Activated naive CD8-positive, alpha-beta T cell treated with anti-CD3 and anti-CD28 coated beads, Interleukin-2, amount 50 U/mL, for 24 hours (primary cell): ENCODE measurements at regions not wholly inside any gene's neighbourhood (a gene's known extent, or its start where the extent isn't known, plus 50 kb on each side); places are given as distances from the start of the nearest gene placed in this dataset.
A peak's percentile ranks its signal among the peaks of the same experiment; 100 is the strongest.

Experiments
- ATAC-seq: fragments of 150-1000 bp; cut with Tn5 transposase; one replicate; pipeline ENCODE4 v1.10.0; 2021
- DNase-seq: peaks from one replicate; pipeline ENCODE4 v3.0.0; 2021
- H3K27ac Mint-ChIP-seq: one replicate; pipeline ENCODE4 v1.8.0; 2021; ENCODE audit warnings: mild to moderate bottlenecking, mixed read lengths
- H3K27me3 Mint-ChIP-seq: one replicate; pipeline ENCODE4 v1.8.0; 2021; ENCODE audit warnings: mixed read lengths
- H3K36me3 Mint-ChIP-seq: one replicate; pipeline ENCODE4 v1.8.0; 2021; ENCODE audit warnings: low read depth, mixed read lengths
- H3K4me1 Mint-ChIP-seq: one replicate; pipeline ENCODE4 v1.8.0; 2021; ENCODE audit warnings: mixed read lengths
- H3K4me3 Mint-ChIP-seq: one replicate; pipeline ENCODE4 v1.8.0; 2021; ENCODE audit warnings: mild to moderate bottlenecking, moderate library complexity, mixed read lengths
- H3K9me3 Mint-ChIP-seq: one replicate; pipeline ENCODE4 v1.8.0; 2021; ENCODE audit warnings: mixed read lengths

GRCh38 chr4:121477480-121477879, 96.7 kb upstream of the QRFPR start:
- Mint-ChIP-seq H3K4me1 (peaks cover 2% of the 10 kb centered on the region), H3K9me3 (no peaks in the 10 kb centered on the region), H3K36me3 (no peaks in the 10 kb centered on the region), H3K27ac (no peak overlapping the region), H3K27me3 (peaks cover 6% of the 10 kb centered on the region), H3K4me3 (no peak overlapping the region)
- DNase-seq (no peak), ATAC-seq (no peak)

- Mint-ChIP-seq H3K4me3 (no peak overlapping the region), H3K4me1 (peaks cover 2% of the 10 kb centered on the region), H3K36me3 (no peaks in the 10 kb centered on the region), H3K27ac (no peak overlapping the region), H3K27me3 (peaks cover 6% of the 10 kb centered on the region), H3K9me3 (no peaks in the 10 kb centered on the region)
- DNase-seq, result no peak
- ATAC-seq, result no peak
Observed at GRCh38 chr4:121477079-121477478, 96.3 kb upstream of the QRFPR start.

GRCh38 chr4:121472937-121473721, 92.3 kb upstream of the QRFPR start:
- no peak for DNase-seq
- peaks cover 2% of the 10 kb centered on the region for H3K4me1 Mint-ChIP-seq
- peaks cover 11% of the 10 kb centered on the region for H3K27me3 Mint-ChIP-seq
- H3K36me3 Mint-ChIP-seq, result no peaks in the 10 kb centered on the region
- H3K9me3 Mint-ChIP-seq, result peaks cover 7% of the 10 kb centered on the region
- H3K4me3 Mint-ChIP-seq, result no peak overlapping the region
- H3K27ac Mint-ChIP-seq, result no peak overlapping the region
- no peak for ATAC-seq

- DNase-seq (no peak), ATAC-seq (no peak)
- Mint-ChIP-seq H3K9me3 (peaks cover 17% of the 10 kb centered on the region), H3K27me3 (peaks cover 24% of the 10 kb centered on the region), H3K4me1 (no peaks in the 10 kb centered on the region), H3K36me3 (no peaks in the 10 kb centered on the region), H3K4me3 (no peak overlapping the region), H3K27ac (no peak overlapping the region)
Observed at GRCh38 chr4:121464854-121465253, 84.0 kb upstream of the QRFPR start.

- Mint-ChIP-seq H3K36me3 (no peaks in the 10 kb centered on the region), H3K27ac (no peak overlapping the region), H3K27me3 (peaks cover 23% of the 10 kb centered on the region), H3K4me3 (no peak overlapping the region), H3K4me1 (no peaks in the 10 kb centered on the region), H3K9me3 (peaks cover 7% of the 10 kb centered on the region)
- ATAC-seq (peak; percentile 87), DNase-seq (peak; percentile 30)
Observed at GRCh38 chr4:121462660-121463261, 81.9 kb upstream of the QRFPR start.

GRCh38 chr4:121459026-121459425, 78.2 kb upstream of the QRFPR start:
- no peaks in the 10 kb centered on the region for H3K36me3 Mint-ChIP-seq

GRCh38 chr4:121457278-121457875, 76.6 kb upstream of the QRFPR start:
- no peak overlapping the region for H3K27ac Mint-ChIP-seq
- H3K27me3 Mint-ChIP-seq, result peaks cover 26% of the 10 kb centered on the region
- DNase-seq, result no peak
- no peaks in the 10 kb centered on the region for H3K4me1 Mint-ChIP-seq
- no peak for ATAC-seq
- no peaks in the 10 kb centered on the region for H3K36me3 Mint-ChIP-seq
- H3K9me3 Mint-ChIP-seq, result no peaks in the 10 kb centered on the region
- no peak overlapping the region for H3K4me3 Mint-ChIP-seq

More at GRCh38 chr4:121459026-121459425, 78.2 kb upstream of the QRFPR start:
- H3K27ac Mint-ChIP-seq, result no peak overlapping the region
- no peak overlapping the region for H3K4me3 Mint-ChIP-seq
- DNase-seq (no peak), ATAC-seq (no peak)
- no peaks in the 10 kb centered on the region for H3K9me3 Mint-ChIP-seq
- peaks cover 31% of the 10 kb centered on the region for H3K27me3 Mint-ChIP-seq
- no peaks in the 10 kb centered on the region for H3K4me1 Mint-ChIP-seq

GRCh38 chr4:121455285-121455684, 74.5 kb upstream of the QRFPR start:
- H3K4me3 Mint-ChIP-seq, result no peak overlapping the region
- H3K4me1 Mint-ChIP-seq, result no peaks in the 10 kb centered on the region
- H3K27me3 Mint-ChIP-seq, result peaks cover 22% of the 10 kb centered on the region
- H3K9me3 Mint-ChIP-seq, result no peaks in the 10 kb centered on the region
- no peak for DNase-seq
- no peaks in the 10 kb centered on the region for H3K36me3 Mint-ChIP-seq
- no peak for ATAC-seq
- H3K27ac Mint-ChIP-seq, result no peak overlapping the region

GRCh38 chr4:121454251-121454979, 73.6 kb upstream of the QRFPR start:
- Mint-ChIP-seq H3K36me3 (no peaks in the 10 kb centered on the region), H3K27me3 (peaks cover 19% of the 10 kb centered on the region), H3K4me3 (no peak overlapping the region), H3K9me3 (no peaks in the 10 kb centered on the region), H3K4me1 (no peaks in the 10 kb centered on the region), H3K27ac (no peak overlapping the region)
- no peak for ATAC-seq
- no peak for DNase-seq

- Mint-ChIP-seq H3K36me3 (no peaks in the 10 kb centered on the region), H3K4me3 (no peak overlapping the region), H3K27me3 (peaks cover 15% of the 10 kb centered on the region), H3K4me1 (no peaks in the 10 kb centered on the region), H3K9me3 (no peaks in the 10 kb centered on the region), H3K27ac (no peak overlapping the region)
- DNase-seq (no peak), ATAC-seq (no peak)
Observed at GRCh38 chr4:121451310-121451709, 70.5 kb upstream of the QRFPR start.

GRCh38 chr4:121449416-121449815, 68.6 kb upstream of the QRFPR start:
- Mint-ChIP-seq H3K27me3 (peaks cover 5% of the 10 kb centered on the region), H3K27ac (no peak overlapping the region), H3K4me1 (no peaks in the 10 kb centered on the region), H3K36me3 (no peaks in the 10 kb centered on the region), H3K9me3 (no peaks in the 10 kb centered on the region), H3K4me3 (no peak overlapping the region)
- DNase-seq (no peak), ATAC-seq (no peak)

- no peaks in the 10 kb centered on the region for H3K9me3 Mint-ChIP-seq
- no peak overlapping the region for H3K4me3 Mint-ChIP-seq
- no peaks in the 10 kb centered on the region for H3K36me3 Mint-ChIP-seq
- no peak overlapping the region for H3K27ac Mint-ChIP-seq
- H3K27me3 Mint-ChIP-seq, result peaks cover under 1% of the 10 kb centered on the region
- H3K4me1 Mint-ChIP-seq, result no peaks in the 10 kb centered on the region
- DNase-seq (no peak), ATAC-seq (no peak)
Observed at GRCh38 chr4:121448231-121448630, 67.4 kb upstream of the QRFPR start.

- H3K36me3 Mint-ChIP-seq, result peaks cover 3% of the 10 kb centered on the region
- no peak overlapping the region for H3K4me3 Mint-ChIP-seq
- no peaks in the 10 kb centered on the region for H3K4me1 Mint-ChIP-seq
- DNase-seq, result no peak
- H3K27me3 Mint-ChIP-seq, result peaks cover 18% of the 10 kb centered on the region
- H3K9me3 Mint-ChIP-seq, result peaks cover 32% of the 10 kb centered on the region
- no peak for ATAC-seq
- no peak overlapping the region for H3K27ac Mint-ChIP-seq
Observed at GRCh38 chr4:121439669-121440068, 58.9 kb upstream of the QRFPR start.
